H9 (cell line): ENCODE measurements at regions not wholly inside any gene's neighbourhood (a gene's known extent, or its start where the extent isn't known, plus 50 kb on each side); places are given as distances from the start of the nearest gene placed in this dataset.

Experiments
- DNase-seq: peaks from one replicate; pipeline ENCODE4 v3.0.0-alpha.2; 2017
- H2AFZ ChIP-seq: one replicate; pipeline ENCODE4 v1.6.1; 2013; ENCODE audit warnings: mild to moderate bottlenecking, low read length, control low read depth, moderate library complexity
- H2AK5ac ChIP-seq: 2 replicates; pipeline ENCODE4 v1.6.1; 2013; ENCODE audit warnings: low read length, control low read depth, mixed read lengths; ENCODE audit not compliant: insufficient read length
- H2BK120ac ChIP-seq: one replicate; pipeline ENCODE4 v1.6.1; 2013; ENCODE audit warnings: low read depth, mild to moderate bottlenecking, low read length, control low read depth, inconsistent platforms; ENCODE audit not compliant: poor library complexity, severe bottlenecking
- H2BK12ac ChIP-seq: 2 replicates; pipeline ENCODE4 v1.6.1; 2013; ENCODE audit warnings: low read length, control low read depth, mixed read lengths, low read depth; ENCODE audit not compliant: insufficient read length
- H2BK15ac ChIP-seq: 2 replicates; pipeline ENCODE4 v1.6.1; 2013; ENCODE audit warnings: low read depth, low read length, control low read depth
- H2BK20ac ChIP-seq: one replicate; pipeline ENCODE4 v1.6.1; 2013; ENCODE audit warnings: low read depth, mild to moderate bottlenecking, low read length, control low read depth, inconsistent platforms; ENCODE audit not compliant: poor library complexity, severe bottlenecking
- H2BK5ac ChIP-seq: 2 replicates; pipeline ENCODE4 v1.6.1; 2013; ENCODE audit warnings: low read length, control low read depth, mixed read lengths; ENCODE audit not compliant: insufficient read length
- H3K14ac ChIP-seq: 2 replicates; pipeline ENCODE4 v1.6.1; 2013; ENCODE audit warnings: low read length, control low read depth; ENCODE audit not compliant: insufficient read depth
- H3K18ac ChIP-seq: 2 replicates; pipeline ENCODE4 v1.6.1; 2013; ENCODE audit warnings: low read depth, mild to moderate bottlenecking, mixed read lengths, low read length, control low read depth; ENCODE audit not compliant: insufficient read length
- H3K23ac ChIP-seq: 2 replicates; pipeline ENCODE4 v1.6.1; 2013; ENCODE audit warnings: low read length, control low read depth, mixed read lengths, low read depth; ENCODE audit not compliant: insufficient read length
- H3K23me2 ChIP-seq: 2 replicates; pipeline ENCODE4 v1.6.1; 2013; ENCODE audit warnings: low read depth, mild to moderate bottlenecking, mixed read lengths, low read length, control low read depth; ENCODE audit not compliant: insufficient read length, poor library complexity, severe bottlenecking
- H3K27ac ChIP-seq: 2 replicates; pipeline ENCODE4 v1.5.1; 2013; ENCODE audit warnings: low read length, control low read depth, mixed read lengths, low read depth; ENCODE audit not compliant: insufficient read length
- H3K27me3 ChIP-seq: 2 replicates; pipeline ENCODE4 v1.6.1; 2013; ENCODE audit warnings: low read length, control low read depth, inconsistent platforms; ENCODE audit not compliant: insufficient read depth
- H3K4ac ChIP-seq: 2 replicates; pipeline ENCODE4 v1.6.1; 2013; ENCODE audit warnings: low read depth, mild to moderate bottlenecking, control low read depth, inconsistent platforms, low read length, moderate library complexity
- H3K4me1 ChIP-seq: 2 replicates; pipeline ENCODE4 v1.6.1; 2013; ENCODE audit warnings: low read length, control low read depth, inconsistent platforms; ENCODE audit not compliant: insufficient read depth
- H3K4me2 ChIP-seq: 2 replicates; pipeline ENCODE4 v1.6.1; 2013; ENCODE audit warnings: low read length, control low read depth, mixed read lengths; ENCODE audit not compliant: insufficient read length, insufficient read depth
- H3K56ac ChIP-seq: 2 replicates; pipeline ENCODE4 v1.6.1; 2013; ENCODE audit warnings: low read depth, mild to moderate bottlenecking, mixed read lengths, low read length, control low read depth; ENCODE audit not compliant: insufficient read length
- H3K79me1 ChIP-seq: 2 replicates; pipeline ENCODE4 v1.6.1; 2013; ENCODE audit warnings: low read depth, mild to moderate bottlenecking, moderate library complexity, low read length, control low read depth, inconsistent platforms; ENCODE audit not compliant: insufficient read depth, poor library complexity, severe bottlenecking
- H3K79me2 ChIP-seq: 2 replicates; pipeline ENCODE4 v1.6.1; 2013; ENCODE audit warnings: low read length, control low read depth, inconsistent platforms; ENCODE audit not compliant: insufficient read depth
- H3K9ac ChIP-seq: 2 replicates; pipeline ENCODE4 v1.6.1; 2013; ENCODE audit warnings: low read length, control low read depth, mixed read lengths; ENCODE audit not compliant: insufficient read length; ENCODE audit errors: extremely low read depth
- H3K9me3 ChIP-seq: one replicate; pipeline ENCODE4 v1.6.1; 2013; ENCODE audit warnings: low read depth, low read length, inconsistent platforms; ENCODE audit not compliant: control insufficient read depth
- H3T11ph ChIP-seq: one replicate; pipeline ENCODE4 v1.6.1; 2013; ENCODE audit warnings: mild to moderate bottlenecking, low read length, control low read depth, inconsistent platforms
- H4K20me1 ChIP-seq: one replicate; pipeline ENCODE4 v1.6.1; 2013; ENCODE audit not compliant: control insufficient read depth, insufficient read length, insufficient read depth
- H4K5ac ChIP-seq: 2 replicates; pipeline ENCODE4 v1.6.1; 2013; ENCODE audit warnings: low read depth, mild to moderate bottlenecking, mixed read lengths, low read length, control low read depth; ENCODE audit not compliant: insufficient read length
- H4K8ac ChIP-seq: replicated peaks from 2 replicates; pipeline ENCODE4 v1.6.1; 2013; ENCODE audit warnings: low read length, control low read depth, mixed read lengths, low read depth; ENCODE audit not compliant: insufficient read length
- H4K91ac ChIP-seq: 2 replicates; pipeline ENCODE4 v1.6.1; 2013; ENCODE audit warnings: low read depth, mild to moderate bottlenecking, moderate library complexity, mixed read lengths, low read length, control low read depth; ENCODE audit not compliant: insufficient read length
- H3K27ac Mint-ChIP-seq, 3 experiments: 2 replicates in 2 of 3; 3 replicates in 1 of 3; pipeline ENCODE4 v1.8.0; 2020 to 2021; ENCODE audit warnings: mixed read lengths in 3 of 3, mild to moderate bottlenecking in 1 of 3, moderate library complexity in 1 of 3
- H3K27me3 Mint-ChIP-seq: 2 replicates; pipeline ENCODE4 v1.8.0; 2021; ENCODE audit warnings: low read depth, mild to moderate bottlenecking, moderate library complexity, mixed read lengths
- H3K36me3 Mint-ChIP-seq, 3 experiments: 2 replicates in 2 of 3; 3 replicates in 1 of 3; pipeline ENCODE4 v1.8.0; 2020 to 2021; ENCODE audit warnings: low read depth in 3 of 3, mixed read lengths in 3 of 3; ENCODE audit not compliant: insufficient read depth in 1 of 3
- H3K4me1 Mint-ChIP-seq, 2 experiments: 2 replicates each; pipeline ENCODE4 v1.8.0; 2020; ENCODE audit warnings: mixed read lengths in 2 of 2
- H3K4me3 Mint-ChIP-seq, 2 experiments: 2 replicates in 1 of 2; 3 replicates in 1 of 2; pipeline ENCODE4 v1.8.0; 2020 to 2021; ENCODE audit warnings: mild to moderate bottlenecking in 2 of 2, mixed read lengths in 2 of 2, moderate library complexity in 1 of 2
- H3K9me3 Mint-ChIP-seq, 2 experiments: 2 replicates in 1 of 2; 3 replicates in 1 of 2; pipeline ENCODE4 v1.8.0; 2020; ENCODE audit warnings: mild to moderate bottlenecking in 2 of 2, mixed read lengths in 2 of 2, moderate library complexity in 1 of 2
- WGBS: extraction: QIAGEN DNeasy Blood & Tissue Kit; methylation state at CpG from one replicate; pipeline ENCODE4 v1.1.7; 2013; ENCODE audit warnings: missing lambda C conversion rate, low lambda C conversion rate, mixed read lengths; ENCODE audit not compliant: insufficient read length; ENCODE audit errors: extremely low coverage; 5-methylcytosine and 5-hydroxymethylcytosine counted together
- TF ChIP-seq, protein P1 (sequence below): fragments of 200-600 bp; sonication (generic); conservative IDR thresholded peaks from 3 replicates; pipeline ENCODE4 v1.8.0; 2021; ENCODE audit warnings: antibody characterized with exemption, mild to moderate bottlenecking

DNA sequence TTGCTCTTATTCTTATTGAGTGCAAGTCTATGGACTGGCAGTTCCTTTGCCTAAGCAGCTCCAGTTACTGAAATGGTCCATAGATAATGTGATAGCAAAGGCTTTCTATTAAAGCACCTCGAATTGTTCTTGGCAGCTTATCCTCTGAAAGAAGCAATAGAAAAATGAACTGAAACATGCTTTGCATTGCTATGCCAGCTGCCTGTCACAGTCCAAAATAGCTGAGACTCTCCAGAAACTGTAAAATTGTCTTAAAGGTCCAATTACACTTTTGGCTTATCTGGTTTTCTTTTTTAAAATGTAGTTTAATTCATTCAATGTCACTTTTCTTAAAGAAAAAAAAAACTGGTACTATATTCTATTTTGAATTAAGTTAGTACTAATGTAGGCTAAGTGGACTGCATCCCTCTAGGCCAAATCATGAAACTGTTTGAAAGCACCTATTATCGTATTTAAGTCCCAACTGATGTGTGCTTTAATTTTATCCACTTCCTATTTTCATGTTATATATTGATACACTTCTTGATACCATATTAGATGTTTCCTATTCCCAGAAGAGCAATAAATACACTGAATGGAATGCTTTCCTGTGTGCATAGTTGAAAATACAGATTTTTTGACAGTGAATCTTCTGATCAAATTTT lies 208.0 kb upstream of the DEPDC1 start:
- no peak overlapping the region for H2BK20ac ChIP-seq
- H2BK12ac ChIP-seq = no peak overlapping the region
- no peaks in the 10 kb centered on the region for H4K20me1 ChIP-seq
- H3K4me3 Mint-ChIP-seq = no peak overlapping the region
- no peak overlapping the region for H2BK15ac ChIP-seq
- H3K27ac ChIP-seq = no peak overlapping the region
- no peak overlapping the region for H3K9ac ChIP-seq
- H3K36me3 Mint-ChIP-seq = peaks cover 6 to 8% (median 8%) of the 10 kb centered on the region in 3 experiments
- DNase-seq = no peak
- H3K79me1 ChIP-seq = no peaks in the 10 kb centered on the region
- H2AK5ac ChIP-seq = no peak overlapping the region
- peaks cover 8 to 9% of the 10 kb centered on the region in 2 experiments for H3K9me3 Mint-ChIP-seq
- no peaks in the 10 kb centered on the region for H3K4me1 Mint-ChIP-seq
- no peak overlapping the region for H2BK5ac ChIP-seq
- H3K14ac ChIP-seq = no peak overlapping the region
- H3K56ac ChIP-seq = no peak overlapping the region
- H3K9me3 ChIP-seq = no peaks in the 10 kb centered on the region
- H3K27ac Mint-ChIP-seq = no peak overlapping the region
- no peaks in the 10 kb centered on the region for H3K79me2 ChIP-seq
- no peak overlapping the region for H4K8ac ChIP-seq
- no peaks in the 10 kb centered on the region for H3K4me1 ChIP-seq
- TF ChIP-seq, protein P1, sequence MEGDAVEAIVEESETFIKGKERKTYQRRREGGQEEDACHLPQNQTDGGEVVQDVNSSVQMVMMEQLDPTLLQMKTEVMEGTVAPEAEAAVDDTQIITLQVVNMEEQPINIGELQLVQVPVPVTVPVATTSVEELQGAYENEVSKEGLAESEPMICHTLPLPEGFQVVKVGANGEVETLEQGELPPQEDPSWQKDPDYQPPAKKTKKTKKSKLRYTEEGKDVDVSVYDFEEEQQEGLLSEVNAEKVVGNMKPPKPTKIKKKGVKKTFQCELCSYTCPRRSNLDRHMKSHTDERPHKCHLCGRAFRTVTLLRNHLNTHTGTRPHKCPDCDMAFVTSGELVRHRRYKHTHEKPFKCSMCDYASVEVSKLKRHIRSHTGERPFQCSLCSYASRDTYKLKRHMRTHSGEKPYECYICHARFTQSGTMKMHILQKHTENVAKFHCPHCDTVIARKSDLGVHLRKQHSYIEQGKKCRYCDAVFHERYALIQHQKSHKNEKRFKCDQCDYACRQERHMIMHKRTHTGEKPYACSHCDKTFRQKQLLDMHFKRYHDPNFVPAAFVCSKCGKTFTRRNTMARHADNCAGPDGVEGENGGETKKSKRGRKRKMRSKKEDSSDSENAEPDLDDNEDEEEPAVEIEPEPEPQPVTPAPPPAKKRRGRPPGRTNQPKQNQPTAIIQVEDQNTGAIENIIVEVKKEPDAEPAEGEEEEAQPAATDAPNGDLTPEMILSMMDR = no peak
- no peak overlapping the region for H2AFZ ChIP-seq
- H3K4me2 ChIP-seq = no peak overlapping the region
- no peak overlapping the region for H4K5ac ChIP-seq
- H3K27me3 ChIP-seq = no peaks in the 10 kb centered on the region
- no peak overlapping the region for H4K91ac ChIP-seq
- WGBS = no CpG with 5 or more reads among the region's 2 CpGs
- no peak overlapping the region for H2BK120ac ChIP-seq
- no peak overlapping the region for H3K23ac ChIP-seq
- H3K4ac ChIP-seq = no peak overlapping the region
- no peaks in the 10 kb centered on the region for H3K27me3 Mint-ChIP-seq
- no peak overlapping the region for H3T11ph ChIP-seq
- H3K23me2 ChIP-seq = no peaks in the 10 kb centered on the region
- no peak overlapping the region for H3K18ac ChIP-seq
